ENCODE measurements at regions not wholly inside any gene's neighbourhood (a gene's known extent, or its start where the extent isn't known, plus 50 kb on each side); places are given as distances from the start of the nearest gene placed in this dataset.

DNA sequence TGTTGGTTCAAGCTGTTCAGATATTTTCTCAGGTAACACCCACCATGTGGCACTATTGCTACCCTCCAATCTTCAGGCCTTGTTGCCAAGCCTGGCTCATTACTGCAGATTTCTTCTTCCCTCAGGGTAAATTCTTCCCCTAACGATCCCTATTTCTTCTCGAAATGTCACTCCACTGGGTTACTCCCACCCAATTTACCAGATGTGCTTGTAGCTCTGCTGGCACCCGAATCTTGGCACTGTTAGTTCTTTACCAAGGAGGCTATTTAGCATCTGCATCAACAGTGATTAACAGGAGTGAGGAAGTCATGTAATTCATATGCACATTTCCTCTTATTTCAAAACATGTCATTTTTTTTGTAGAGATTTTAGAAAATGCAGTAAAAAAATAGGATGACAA lies 217.1 kb upstream of the CYRIA start:
- H3K36me3 ChIP-seq (ENCODE audit: control insufficient read depth, insufficient read depth, low read length) = no peaks in the 10 kb centered on the region
- no peaks in the 10 kb centered on the region for H3K4me1 Mint-ChIP-seq
- WGBS (ENCODE audit: insufficient coverage) = 31% methylated on average over 3 of the region's 3 CpGs
- H3K4me1 ChIP-seq (ENCODE audit: control insufficient read depth, insufficient read depth, low read length) = no peaks in the 10 kb centered on the region
- ATAC-seq = no peak
- peaks cover 2 to 4% of the 10 kb centered on the region in 2 donors for H3K9me3 Mint-ChIP-seq
- no peak overlapping the region for H3K27ac ChIP-seq (ENCODE audit: low read length)
- DNase-seq = no peak
- no peaks in the 10 kb centered on the region for H3K36me3 Mint-ChIP-seq
- no peak for TF ChIP-seq CTCF (IDR thresholded peaks at IDR 0.05)
- intact Hi-C loops (cut with micrococcal nuclease) = no loop called here
- no peak overlapping the region for H3K4me3 ChIP-seq (ENCODE audit: low read length)
- H3K27ac Mint-ChIP-seq = no peak overlapping the region
- no peak overlapping the region for H3K4me3 Mint-ChIP-seq
- no peaks in the 10 kb centered on the region for H3K9me3 ChIP-seq (ENCODE audit: control insufficient read depth, insufficient read depth, low read length)
- H3K27me3 ChIP-seq (ENCODE audit: control insufficient read depth, insufficient read depth, low read length) = no peaks in the 10 kb centered on the region
- no peaks in the 10 kb centered on the region for H3K27me3 Mint-ChIP-seq (ENCODE audit: low read depth in 2 of 2)

- Histone ChIP-seq H3K36me3 (ENCODE audit: control insufficient read depth, insufficient read depth, low read length) (no peaks in the 10 kb centered on the region), H3K4me1 (ENCODE audit: control insufficient read depth, insufficient read depth, low read length) (no peaks in the 10 kb centered on the region), H3K27me3 (ENCODE audit: control insufficient read depth, insufficient read depth, low read length) (no peaks in the 10 kb centered on the region), H3K27ac (ENCODE audit: low read length) (no peak overlapping the region), H3K4me3 (ENCODE audit: low read length) (no peak overlapping the region), H3K9me3 (ENCODE audit: control insufficient read depth, insufficient read depth, low read length) (no peaks in the 10 kb centered on the region)
- intact Hi-C loops (cut with micrococcal nuclease) = no loop called here
- Mint-ChIP-seq H3K4me1 (no peaks in the 10 kb centered on the region), H3K4me3 (no peak overlapping the region), H3K27ac (no peak overlapping the region), H3K9me3 (peaks cover 2 to 4% of the 10 kb centered on the region in 2 donors), H3K27me3 (ENCODE audit: low read depth in 2 of 2) (no peaks in the 10 kb centered on the region), H3K36me3 (no peaks in the 10 kb centered on the region)
- no peak for ATAC-seq
- no peak for TF ChIP-seq CTCF (IDR thresholded peaks at IDR 0.05)
- DNase-seq = no peak
These were observed 215.5 kb upstream of the CYRIA start for GRCh38 chr2:16881122-16881521.

DNA sequence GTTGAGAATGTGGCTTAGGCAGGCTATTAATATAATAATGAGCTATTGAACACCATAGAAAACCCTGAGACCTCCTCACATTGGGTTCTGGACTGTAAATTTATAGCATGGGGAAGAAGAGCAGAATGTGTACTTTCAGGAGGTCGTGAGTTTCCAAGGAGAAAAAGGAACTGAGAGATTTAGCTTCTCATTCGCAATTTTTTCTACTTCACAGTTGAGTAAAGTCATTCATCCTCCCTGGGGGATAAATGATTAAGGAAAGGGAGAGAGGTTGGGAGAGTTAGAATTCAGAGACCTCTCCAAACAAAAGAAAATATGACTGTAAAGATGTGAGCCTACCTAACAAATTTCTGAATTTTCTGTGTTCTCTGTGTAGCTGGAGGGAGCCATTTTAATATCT lies 205.8 kb upstream of the CYRIA start:
- Mint-ChIP-seq H3K27ac (no peak overlapping the region), H3K36me3 (no peaks in the 10 kb centered on the region), H3K4me3 (no peak overlapping the region), H3K27me3 (ENCODE audit: low read depth in 2 of 2) (peaks cover 0 to 2% of the 10 kb centered on the region in 2 donors), H3K4me1 (no peaks in the 10 kb centered on the region), H3K9me3 (peaks cover 6% of the 10 kb centered on the region in 2 donors)
- H3K4me1 ChIP-seq (ENCODE audit: control insufficient read depth, insufficient read depth, low read length) = no peaks in the 10 kb centered on the region
- H3K4me3 ChIP-seq (ENCODE audit: low read length) = no peak overlapping the region
- WGBS (ENCODE audit: insufficient coverage) = no CpG with 5 or more reads among the region's 2 CpGs
- no peak overlapping the region for H3K27ac ChIP-seq (ENCODE audit: low read length)
- no peaks in the 10 kb centered on the region for H3K9me3 ChIP-seq (ENCODE audit: control insufficient read depth, insufficient read depth, low read length)
- H3K36me3 ChIP-seq (ENCODE audit: control insufficient read depth, insufficient read depth, low read length) = no peaks in the 10 kb centered on the region
- ATAC-seq (no peak), DNase-seq (no peak)
- no peak for TF ChIP-seq CTCF (IDR thresholded peaks at IDR 0.05)
- intact Hi-C loops (cut with micrococcal nuclease) = no loop called here
- no peaks in the 10 kb centered on the region for H3K27me3 ChIP-seq (ENCODE audit: control insufficient read depth, insufficient read depth, low read length)

DNA sequence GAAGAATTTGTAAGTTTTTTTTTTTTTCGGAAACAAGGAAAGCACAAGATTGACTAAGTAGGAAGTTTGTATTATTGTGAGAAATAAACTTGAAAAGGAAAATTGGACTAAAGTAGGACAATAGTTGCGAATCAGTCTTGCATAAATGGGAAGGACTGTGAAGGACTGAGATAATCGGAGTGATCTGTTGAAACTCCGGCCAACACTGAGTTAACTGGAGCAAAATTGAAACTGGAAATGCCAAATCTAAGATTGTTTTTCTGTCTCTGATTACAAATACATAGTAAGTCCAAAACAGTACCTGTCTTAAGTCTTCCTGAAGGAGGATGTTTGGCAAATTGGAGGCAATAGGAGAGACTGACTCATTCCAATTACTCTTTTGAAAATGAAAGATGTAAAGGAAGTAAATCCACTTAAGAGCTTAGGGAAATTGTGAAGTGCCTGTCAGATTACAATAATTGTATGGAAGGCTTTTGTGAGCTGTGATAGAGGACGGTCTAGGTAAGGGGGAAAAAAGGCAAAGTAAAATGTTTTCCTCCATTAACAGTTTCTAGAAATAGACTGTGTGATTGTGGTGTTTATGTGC lies 204.9 kb upstream of the CYRIA start:
- H3K27ac ChIP-seq (ENCODE audit: low read length) = no peak overlapping the region
- Mint-ChIP-seq H3K9me3 (peaks cover 6% of the 10 kb centered on the region in 2 donors), H3K4me3 (no peak overlapping the region), H3K27ac (no peak overlapping the region), H3K36me3 (no peaks in the 10 kb centered on the region), H3K27me3 (ENCODE audit: low read depth in 2 of 2) (peaks cover 0 to 2% of the 10 kb centered on the region in 2 donors), H3K4me1 (no peaks in the 10 kb centered on the region)
- H3K36me3 ChIP-seq (ENCODE audit: control insufficient read depth, insufficient read depth, low read length) = no peaks in the 10 kb centered on the region
- intact Hi-C loops (cut with micrococcal nuclease) = no loop called here
- TF ChIP-seq CTCF (IDR thresholded peaks at IDR 0.05) = no peak
- no peak overlapping the region for H3K4me3 ChIP-seq (ENCODE audit: low read length)
- no peak for DNase-seq
- no peak for ATAC-seq
- no peaks in the 10 kb centered on the region for H3K9me3 ChIP-seq (ENCODE audit: control insufficient read depth, insufficient read depth, low read length)
- H3K27me3 ChIP-seq (ENCODE audit: control insufficient read depth, insufficient read depth, low read length) = no peaks in the 10 kb centered on the region
- no peaks in the 10 kb centered on the region for H3K4me1 ChIP-seq (ENCODE audit: control insufficient read depth, insufficient read depth, low read length)
- 91% methylated on average over 5 of the region's 5 CpGs for WGBS (ENCODE audit: insufficient coverage)
